ENCODE measurements at regions not wholly inside any gene's neighbourhood (a gene's known extent, or its start where the extent isn't known, plus 50 kb on each side); places are given as distances from the start of the nearest gene placed in this dataset.

DNA sequence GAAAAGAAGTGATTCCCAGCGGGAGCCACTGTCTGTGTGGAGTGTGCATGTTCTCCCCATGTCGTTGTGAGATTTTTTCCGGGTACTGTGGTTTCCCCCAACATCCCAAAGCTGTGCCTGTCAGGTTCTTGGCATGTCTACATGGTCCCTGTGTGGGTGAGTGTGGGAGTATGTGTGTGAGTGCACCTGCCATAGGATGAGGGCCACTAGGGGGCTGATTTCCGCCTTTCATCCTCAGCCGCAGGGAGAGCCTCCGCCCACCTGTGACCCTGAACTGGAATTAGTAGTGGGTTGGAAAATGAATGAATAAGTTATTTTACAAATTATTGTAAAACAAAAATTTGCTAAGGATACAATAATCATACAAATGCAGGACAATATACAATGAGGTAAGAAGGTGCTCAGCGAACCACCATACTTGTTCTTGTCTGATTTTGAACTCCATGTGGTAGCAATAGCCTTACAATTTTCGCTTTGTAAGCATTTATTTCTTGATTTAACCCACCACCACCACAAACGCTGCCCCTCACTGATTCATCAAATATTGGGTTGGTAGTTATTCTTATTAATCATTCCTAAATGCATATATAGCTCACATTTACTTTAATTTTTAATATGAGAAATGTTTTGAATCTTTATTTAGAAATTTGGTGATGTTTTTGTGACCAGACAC, 641.2 kb upstream of the VSTM2A start:
- no peak overlapping the region for H3K4me3 ChIP-seq (ENCODE audit: low read length)
- no peak for DNase-seq (ENCODE audit: low read depth, low spot score)

DNA sequence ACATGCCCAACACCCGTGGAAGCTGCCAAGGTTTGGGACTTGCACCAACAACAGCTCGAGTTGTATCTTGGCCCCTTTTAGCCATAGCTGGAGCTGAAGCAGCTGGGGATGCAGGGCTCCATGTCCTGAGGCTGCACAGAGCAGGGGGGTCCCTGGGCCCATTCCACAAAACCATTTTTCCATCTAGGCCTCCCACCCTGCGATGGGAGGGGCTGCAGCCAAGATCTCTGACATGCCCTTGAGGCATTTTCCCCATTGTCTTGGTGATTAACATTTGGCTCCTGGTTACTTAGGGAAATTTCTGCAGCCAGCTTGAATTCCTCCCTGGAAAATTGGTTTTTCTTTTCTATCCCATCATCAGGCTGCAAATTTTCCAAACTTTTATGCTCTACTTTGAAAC, 637.8 kb upstream of the VSTM2A start:
- DNase-seq (ENCODE audit: low read depth, low spot score): no peak
- H3K4me3 ChIP-seq (ENCODE audit: low read length): no peak overlapping the region

DNA sequence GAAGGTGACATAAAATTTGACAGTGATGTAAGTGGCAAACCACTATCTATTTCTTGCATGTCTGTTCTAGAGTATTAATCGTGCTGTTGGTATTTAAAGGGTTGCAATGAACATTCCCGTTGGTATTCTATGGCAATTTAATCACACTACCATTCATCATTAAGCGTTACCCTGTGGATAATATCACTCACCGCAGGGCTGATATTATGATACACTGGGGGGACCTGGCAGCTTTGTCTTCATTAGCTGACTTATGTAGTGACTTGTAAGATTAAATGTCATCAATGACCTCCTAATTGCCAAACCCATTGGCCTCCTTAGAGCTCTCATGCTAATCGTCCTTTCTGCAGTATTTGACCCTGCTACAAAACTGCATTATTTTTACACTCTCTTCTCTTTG, 624.5 kb upstream of the VSTM2A start:
- H3K4me3 ChIP-seq (ENCODE audit: low read length): no peak overlapping the region
- no peak for DNase-seq (ENCODE audit: low read depth, low spot score)

DNA sequence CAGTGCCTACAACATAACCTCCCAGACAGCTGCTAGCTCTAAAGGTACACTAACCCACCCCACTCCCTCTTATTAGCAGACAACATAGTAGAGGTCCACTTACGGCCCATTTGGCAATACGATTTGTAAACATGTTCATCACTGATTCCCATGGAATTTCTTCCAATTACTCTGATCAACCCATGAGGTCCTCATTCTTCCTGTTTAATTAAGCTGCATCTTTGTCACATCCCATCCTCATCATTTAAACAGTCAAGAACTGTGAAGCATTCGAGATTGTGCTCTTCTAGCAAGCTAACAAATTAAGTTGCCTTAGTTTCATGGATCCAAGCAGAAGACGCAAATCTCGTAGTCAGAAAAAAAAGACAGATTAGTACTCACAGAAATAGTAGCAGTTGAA, 622.2 kb upstream of the VSTM2A start:
- DNase-seq (ENCODE audit: low read depth, low spot score): no peak
- no peak overlapping the region for H3K4me3 ChIP-seq (ENCODE audit: low read length)

DNA sequence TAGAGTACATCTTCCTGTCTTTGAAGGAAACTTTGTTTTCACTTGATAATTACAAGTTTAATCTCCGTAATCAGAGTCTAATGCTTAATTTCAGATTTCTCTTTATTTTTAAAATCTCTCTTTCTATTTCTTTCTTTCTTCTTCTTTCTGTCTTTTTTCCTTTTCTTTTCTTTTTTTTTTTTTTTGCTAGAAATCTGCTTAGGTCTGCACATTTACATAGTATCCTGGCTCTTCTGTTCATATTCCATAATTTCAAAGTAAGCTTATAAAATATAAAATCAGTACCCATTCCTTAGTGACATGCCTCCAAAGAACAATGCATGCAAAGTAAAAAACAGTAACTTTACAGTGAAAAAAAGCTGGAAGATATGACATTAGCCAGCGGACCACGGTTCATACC, 601.7 kb upstream of the VSTM2A start:
- no peak overlapping the region for H3K4me3 ChIP-seq (ENCODE audit: low read length)
- no peak for DNase-seq (ENCODE audit: low read depth, low spot score)

DNA sequence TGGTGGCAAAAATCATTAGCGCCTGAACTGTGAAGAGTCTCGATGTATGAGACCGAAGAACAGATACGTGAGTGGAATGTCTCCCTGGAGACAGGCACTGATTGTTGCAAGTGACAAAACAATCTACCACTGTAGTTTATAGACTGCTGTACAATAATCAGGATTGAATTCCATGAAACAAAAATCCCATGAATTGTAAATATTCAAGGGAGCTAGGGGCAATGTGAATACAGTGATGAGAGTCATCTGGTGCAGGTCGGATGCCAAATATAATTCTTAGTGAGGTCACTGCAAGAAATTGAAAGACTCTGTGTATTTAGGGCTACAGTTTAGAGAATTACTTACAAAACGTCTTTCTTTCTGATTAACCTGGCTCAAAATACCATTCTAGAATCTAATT, 594.4 kb upstream of the VSTM2A start:
- no peak overlapping the region for H3K4me3 ChIP-seq (ENCODE audit: low read length)
- no peak for DNase-seq (ENCODE audit: low read depth, low spot score)

DNA sequence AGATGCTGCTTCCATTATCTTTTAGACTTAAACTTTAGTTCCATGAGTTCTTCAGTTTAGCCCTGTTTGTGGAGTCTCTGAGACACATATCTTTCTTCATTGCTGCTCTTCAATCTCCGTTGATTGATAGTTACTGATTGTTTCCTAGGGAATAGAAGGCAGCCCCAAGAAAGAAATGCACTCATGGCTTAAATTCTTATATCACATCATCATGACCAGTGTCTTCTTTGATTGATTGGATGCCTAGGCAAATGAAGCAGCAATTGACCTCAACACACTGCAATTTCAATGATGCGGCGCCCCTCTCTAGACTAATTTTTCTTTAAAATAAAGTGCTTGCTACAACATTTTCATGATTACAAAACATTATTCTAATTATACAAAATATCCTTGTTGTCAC, 576.5 kb upstream of the VSTM2A start:
- no peak overlapping the region for H3K4me3 ChIP-seq (ENCODE audit: low read length)
- DNase-seq (ENCODE audit: low read depth, low spot score): no peak

DNA sequence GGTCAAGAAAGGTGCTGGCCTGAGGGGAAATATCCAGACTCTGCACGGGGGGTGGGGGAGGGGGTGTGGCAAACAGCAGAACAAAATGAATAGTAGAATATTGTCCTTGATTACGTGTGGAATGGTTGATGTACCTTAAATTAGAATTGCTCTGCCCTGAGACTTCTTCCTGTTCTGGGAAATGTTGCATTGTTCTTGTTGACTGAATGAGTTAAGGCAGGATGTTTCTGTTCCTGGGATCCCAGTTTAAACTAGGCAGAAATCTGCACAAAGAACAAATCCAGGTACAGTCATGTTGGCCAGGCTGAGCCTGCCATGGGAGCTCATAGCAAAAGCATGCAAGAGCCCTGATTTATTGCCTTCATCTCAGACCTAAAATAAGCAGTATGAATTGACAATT, 558.7 kb upstream of the VSTM2A start:
- no peak overlapping the region for H3K4me3 ChIP-seq (ENCODE audit: low read length)
- no peak for DNase-seq (ENCODE audit: low read depth, low spot score)

DNA sequence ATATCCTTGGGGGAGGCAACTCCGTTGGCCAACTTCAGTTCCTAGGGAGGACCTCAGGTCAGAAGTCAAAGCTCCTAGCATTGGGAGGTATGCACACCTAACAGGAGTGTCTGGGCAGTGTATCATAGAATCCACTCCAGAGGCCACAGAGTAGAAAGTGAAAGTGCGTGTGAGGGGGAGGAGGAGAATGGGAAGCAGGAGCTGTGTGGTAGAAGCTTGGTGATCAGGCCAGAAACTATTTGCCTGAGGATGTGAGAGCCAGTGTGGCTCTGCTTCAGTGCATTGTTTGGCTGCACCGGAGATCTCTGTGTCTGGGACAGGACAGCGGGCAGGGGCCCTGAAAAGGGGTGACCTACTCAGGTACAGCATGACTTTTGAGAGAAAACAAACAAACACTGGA, 557.4 kb upstream of the VSTM2A start:
- DNase-seq (ENCODE audit: low read depth, low spot score): no peak
- H3K4me3 ChIP-seq (ENCODE audit: low read length): no peak overlapping the region

DNA sequence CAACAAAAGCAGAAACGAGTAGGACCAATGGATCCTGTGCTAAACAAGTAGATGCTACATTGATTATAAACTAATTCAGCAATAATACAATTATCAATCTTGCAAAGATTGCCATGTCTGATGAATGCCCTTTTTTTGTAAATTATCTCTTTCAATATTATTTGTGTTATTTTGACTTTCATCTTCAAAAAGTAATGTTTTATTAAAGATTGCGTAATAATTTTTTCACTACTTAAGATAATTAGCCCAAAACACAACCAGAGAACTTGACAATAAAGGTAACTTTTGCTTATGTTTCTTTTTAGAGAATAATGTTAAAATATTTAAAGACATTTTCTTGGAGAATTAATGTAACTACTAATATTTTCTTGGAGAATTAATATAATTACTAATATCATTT, 553.8 kb upstream of the VSTM2A start:
- DNase-seq (ENCODE audit: low read depth, low spot score): no peak
- no peak overlapping the region for H3K4me3 ChIP-seq (ENCODE audit: low read length)

DNA sequence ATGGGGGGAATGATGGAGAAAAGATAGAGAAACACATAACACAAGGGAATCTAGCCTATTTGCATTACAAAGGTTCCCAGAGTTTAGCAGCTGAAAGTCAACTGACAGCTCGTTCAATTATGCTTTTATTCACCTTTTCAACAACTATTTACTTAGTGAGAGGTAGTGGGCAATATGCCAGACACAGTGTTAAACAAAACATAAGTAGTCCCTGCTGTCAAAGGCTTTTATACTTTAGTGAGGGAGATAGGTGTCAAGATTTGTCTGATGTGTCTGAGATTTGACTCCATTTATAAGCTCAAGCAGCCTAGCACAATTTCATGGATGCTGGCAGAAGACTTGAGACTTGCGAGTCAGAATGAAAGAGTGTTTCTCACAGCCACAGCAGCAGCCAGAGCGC, 549.0 kb upstream of the VSTM2A start:
- H3K4me3 ChIP-seq (ENCODE audit: low read length): no peak overlapping the region
- DNase-seq (ENCODE audit: low read depth, low spot score): no peak

DNA sequence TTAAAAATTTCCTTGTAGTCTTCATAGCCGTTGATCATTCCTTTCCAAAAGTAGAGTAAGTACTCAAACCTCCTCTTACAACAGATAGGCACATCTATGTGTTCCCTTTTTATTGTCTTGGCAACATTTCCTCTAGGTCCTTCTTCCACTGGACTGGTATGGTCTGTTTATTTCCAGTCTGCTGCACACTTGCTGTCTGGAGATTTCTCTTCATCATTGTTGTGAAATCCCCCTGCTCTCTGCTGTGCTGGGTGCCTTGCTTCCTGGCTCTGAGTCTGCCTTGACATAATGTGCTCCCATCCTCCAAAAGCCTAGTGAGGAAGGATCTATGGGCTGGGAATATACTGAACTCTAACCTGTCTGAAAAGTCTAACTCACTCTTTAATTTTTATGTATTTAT, 545.3 kb upstream of the VSTM2A start:
- no peak overlapping the region for H3K4me3 ChIP-seq (ENCODE audit: low read length)
- DNase-seq (ENCODE audit: low read depth, low spot score): no peak

DNA sequence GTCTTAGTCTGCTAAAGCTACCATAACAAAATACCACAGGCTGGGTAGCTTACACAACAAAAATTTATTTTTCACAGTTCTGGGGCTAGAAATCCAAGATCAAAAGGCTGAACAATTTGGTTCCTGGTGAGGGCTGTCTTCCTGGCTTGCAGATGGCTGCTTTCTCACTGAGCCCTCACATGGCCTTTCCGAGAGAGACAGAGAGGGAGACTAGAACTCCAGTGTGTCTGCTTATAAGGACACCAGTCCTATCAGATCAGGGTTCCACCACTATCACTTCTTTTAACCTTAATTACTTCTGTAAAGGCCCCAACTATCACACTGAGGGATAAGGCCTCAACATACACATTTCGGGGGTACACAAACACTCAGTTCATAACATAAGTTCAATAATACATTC, 527.4 kb upstream of the VSTM2A start:
- H3K4me3 ChIP-seq (ENCODE audit: low read length): no peak overlapping the region
- DNase-seq (ENCODE audit: low read depth, low spot score): no peak

DNA sequence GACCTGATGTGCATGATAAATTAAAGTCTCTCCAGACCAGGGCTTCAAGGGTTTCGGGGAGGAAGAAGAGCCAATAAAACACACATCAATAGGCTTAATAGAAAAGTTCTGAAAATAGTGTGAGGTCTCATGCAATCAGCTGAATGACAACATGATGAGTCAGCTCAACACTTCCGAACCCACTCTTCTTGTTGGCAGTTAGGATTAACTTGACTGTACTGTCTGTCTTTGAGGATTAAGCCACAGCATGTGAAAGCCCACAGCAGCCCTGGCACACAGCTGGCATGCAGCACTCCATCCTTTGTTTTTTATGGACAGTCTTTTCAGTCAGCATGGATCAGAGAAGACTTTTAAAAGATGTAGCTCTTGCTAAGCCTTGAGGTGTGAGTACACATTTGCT, 526.9 kb upstream of the VSTM2A start:
- H3K4me3 ChIP-seq (ENCODE audit: low read length): no peak overlapping the region
- DNase-seq (ENCODE audit: low read depth, low spot score): no peak

DNA sequence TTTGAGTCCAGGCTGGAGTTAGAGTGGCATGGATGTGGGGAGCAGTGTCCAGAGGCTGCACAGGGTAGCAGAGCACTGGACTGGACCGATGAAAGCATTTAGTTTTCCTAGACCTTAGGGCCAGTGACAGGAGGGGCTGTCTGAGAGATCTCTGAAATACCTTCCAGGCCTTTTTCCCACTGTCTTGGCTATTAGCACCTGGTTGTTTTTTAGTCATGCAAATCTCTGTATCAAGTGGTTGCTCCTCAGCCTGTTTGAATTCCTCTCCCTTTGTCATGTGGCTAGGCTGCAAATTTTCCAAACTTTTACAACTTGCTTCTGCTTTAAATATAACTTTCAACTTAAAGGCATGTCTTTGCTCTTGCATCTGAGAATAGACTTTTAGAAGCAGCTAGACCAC, 504.3 kb upstream of the VSTM2A start:
- no peak for DNase-seq (ENCODE audit: low read depth, low spot score)
- no peak overlapping the region for H3K4me3 ChIP-seq (ENCODE audit: low read length)

DNA sequence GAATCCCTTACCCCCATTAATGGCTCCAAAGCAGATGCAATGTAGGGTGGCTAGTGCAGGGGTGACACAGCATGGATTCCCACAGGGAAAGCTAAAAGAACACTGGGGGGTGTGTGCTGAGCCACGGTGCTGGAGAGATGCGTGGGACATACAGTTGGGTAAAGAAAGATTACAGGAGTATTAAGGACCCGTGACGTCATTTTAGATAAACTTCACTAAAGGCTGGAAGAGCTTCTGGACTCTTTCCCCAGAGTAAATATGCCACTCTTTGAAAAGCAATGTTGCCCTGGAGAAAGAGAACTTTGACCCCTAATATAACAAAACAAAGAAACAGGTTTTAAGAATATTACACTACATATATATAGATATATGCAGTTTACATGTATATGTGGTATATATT, 481.5 kb upstream of the VSTM2A start:
- no peak for DNase-seq (ENCODE audit: low read depth, low spot score)
- no peak overlapping the region for H3K4me3 ChIP-seq (ENCODE audit: low read length)

DNA sequence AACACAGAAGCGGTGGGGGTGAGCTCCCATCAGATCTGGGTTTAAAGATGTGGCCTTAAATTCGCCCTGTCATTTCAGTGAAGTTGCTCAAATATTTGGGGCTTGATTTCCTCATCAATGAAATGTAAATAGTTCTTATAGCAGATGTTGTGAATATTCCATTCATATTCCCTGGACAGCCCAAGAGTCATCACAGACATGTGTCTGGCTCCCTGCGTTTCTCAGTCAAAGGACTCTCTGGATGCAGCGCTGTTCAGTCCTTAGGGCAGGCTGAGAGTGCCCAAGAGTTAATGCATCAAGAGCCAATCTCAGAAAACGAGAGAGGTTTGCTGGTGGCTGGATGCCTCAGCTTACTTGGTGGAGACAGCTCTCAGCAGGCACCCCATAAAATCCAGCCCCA, 475.5 kb upstream of the VSTM2A start:
- DNase-seq (ENCODE audit: low read depth, low spot score): no peak
- H3K4me3 ChIP-seq (ENCODE audit: low read length): no peak overlapping the region

DNA sequence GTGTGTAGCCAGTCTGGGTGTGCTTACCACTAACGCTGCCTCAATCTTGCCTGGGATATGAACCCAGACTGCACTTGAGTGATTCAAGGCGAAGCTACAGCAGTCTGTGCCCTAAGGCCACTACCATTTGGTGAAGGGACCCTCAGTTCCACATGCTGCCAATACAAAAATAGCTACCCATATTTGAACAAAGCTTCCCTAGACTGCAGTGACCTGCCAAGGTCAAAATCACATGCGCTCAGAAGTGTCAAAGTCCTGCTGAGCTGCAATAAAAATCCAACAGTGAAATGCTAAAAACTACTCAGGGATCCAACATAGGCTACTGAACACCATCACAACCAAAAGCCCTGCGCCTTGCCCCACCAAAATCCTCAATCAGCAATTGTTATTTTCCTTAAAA, 472.3 kb upstream of the VSTM2A start:
- no peak overlapping the region for H3K4me3 ChIP-seq (ENCODE audit: low read length)
- DNase-seq (ENCODE audit: low read depth, low spot score): no peak

DNA sequence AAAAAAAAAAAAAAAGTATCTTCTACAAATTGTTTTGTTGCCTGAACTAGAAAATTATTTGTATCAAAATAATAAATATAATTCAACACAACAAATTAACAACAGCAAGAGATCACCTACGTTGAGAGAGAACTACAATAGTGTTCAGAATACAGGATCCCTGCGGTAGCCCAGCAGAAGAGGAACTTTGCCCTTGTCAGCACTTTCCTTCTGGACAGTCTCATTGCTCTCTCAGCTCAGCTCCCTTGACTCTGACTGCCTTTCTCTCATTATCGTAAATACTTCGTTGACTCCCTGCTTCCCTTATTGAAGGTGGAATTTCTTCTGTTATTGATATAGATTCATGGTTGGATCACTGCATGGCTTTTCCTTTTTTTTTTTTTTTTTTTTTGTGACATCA, 469.5 kb upstream of the VSTM2A start:
- no peak overlapping the region for H3K4me3 ChIP-seq (ENCODE audit: low read length)
- no peak for DNase-seq (ENCODE audit: low read depth, low spot score)

DNA sequence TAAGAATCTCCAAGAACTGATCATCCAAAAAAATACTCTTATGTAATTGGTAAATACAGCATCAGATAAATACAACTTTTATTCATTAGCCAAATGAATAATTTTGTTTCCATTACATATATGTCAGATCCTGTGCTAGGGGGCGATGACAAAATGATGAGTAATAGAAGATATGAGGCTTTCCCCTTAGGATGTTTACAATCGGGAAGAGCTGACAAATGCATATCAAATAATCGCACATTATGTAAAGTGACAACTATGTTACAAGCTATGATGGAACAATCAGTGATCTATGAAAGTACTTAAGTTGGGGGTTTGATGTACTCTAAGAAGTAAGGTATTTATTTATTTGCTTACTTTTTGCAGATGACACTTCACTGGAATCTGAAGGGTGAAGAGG, 465.6 kb upstream of the VSTM2A start:
- H3K4me3 ChIP-seq (ENCODE audit: low read length): no peak overlapping the region
- DNase-seq (ENCODE audit: low read depth, low spot score): no peak

DNA sequence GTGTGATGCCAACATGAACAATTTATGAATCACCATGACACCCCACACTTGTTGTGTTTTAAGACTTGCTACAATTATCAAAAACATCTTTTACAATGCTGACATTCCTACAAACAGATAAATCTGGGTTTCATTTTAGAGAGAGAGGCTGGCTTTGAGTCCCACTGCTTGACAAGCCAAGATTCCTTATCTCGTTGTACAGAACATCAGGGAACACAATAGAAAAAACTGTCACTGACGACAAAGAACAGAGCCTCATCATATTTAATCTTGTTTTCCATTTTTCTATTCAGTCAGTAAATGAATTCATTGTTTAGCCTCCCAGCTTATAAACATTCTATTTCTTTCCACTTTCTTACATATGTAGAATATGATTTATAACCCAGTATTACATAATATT, 461.6 kb upstream of the VSTM2A start:
- H3K4me3 ChIP-seq (ENCODE audit: low read length): no peak overlapping the region
- DNase-seq (ENCODE audit: low read depth, low spot score): no peak

DNA sequence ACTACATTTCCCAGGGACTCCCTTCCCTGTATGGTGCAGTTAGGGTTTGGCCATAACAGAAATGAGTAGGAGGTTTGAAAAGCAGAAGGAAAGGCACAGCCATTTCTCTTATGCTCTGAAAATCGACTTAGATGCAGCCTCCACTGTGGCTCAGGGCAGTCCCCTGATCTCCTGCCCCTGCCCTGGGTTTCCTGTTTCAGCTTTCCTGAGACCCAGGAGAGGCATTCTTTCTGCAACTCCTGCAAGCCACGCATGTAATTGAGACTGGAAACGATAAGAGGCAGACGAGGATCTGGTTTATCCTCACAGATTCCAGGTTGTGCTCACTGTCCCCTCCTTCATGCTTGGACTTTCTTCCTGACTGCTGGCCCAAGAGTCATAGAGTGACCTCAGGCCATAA, 461.2 kb upstream of the VSTM2A start:
- DNase-seq (ENCODE audit: low read depth, low spot score): no peak
- no peak overlapping the region for H3K4me3 ChIP-seq (ENCODE audit: low read length)

All from Jurkat, Clone E6-1 (cell line).